Cardiac muscle cell (in vitro differentiated cells and primary cell): ENCODE measurements at regions not wholly inside any gene's neighbourhood (a gene's known extent, or its start where the extent isn't known, plus 50 kb on each side); places are given as distances from the start of the nearest gene placed in this dataset.

Experiments
- DNase-seq, 2 donors: peaks; one replicate each; pipeline versions ENCODE4 v3.0.0 to v3.0.0-alpha.2; 2010 to 2017; ENCODE audit warnings: low read depth in 1 of 2, low spot score in 1 of 2
- H3K27ac ChIP-seq: fragments of 200-600 bp; sonication (generic); 2 replicates; pipeline ENCODE4 v1.5.1; 2016
- H3K27me3 ChIP-seq: fragments of 200-600 bp; sonication (generic); 2 replicates; pipeline ENCODE4 v1.6.0; 2016; ENCODE audit warnings: control low read depth
- H3K36me3 ChIP-seq: fragments of 200-600 bp; sonication (generic); 2 replicates; pipeline ENCODE4 v1.5.1; 2016; ENCODE audit warnings: control low read depth
- H3K4me1 ChIP-seq: fragments of 200-600 bp; sonication (generic); 2 replicates; pipeline ENCODE4 v1.8.1; 2017; ENCODE audit warnings: low read depth, mild to moderate bottlenecking, mixed run types
- H3K4me3 ChIP-seq: fragments of 200-600 bp; sonication (generic); 2 replicates; pipeline ENCODE4 v1.5.1; 2016; ENCODE audit warnings: mild to moderate bottlenecking
- H3K9me3 ChIP-seq: fragments of 200-600 bp; sonication (generic); 2 replicates; pipeline ENCODE4 v1.5.1; 2017; ENCODE audit warnings: low read depth, mild to moderate bottlenecking, control low read depth
- TF ChIP-seq, protein P1 (sequence below): IDR thresholded peaks from 2 replicates; pipeline ENCODE4 v1.5.1; 2012; ENCODE audit warnings: low read depth, mild to moderate bottlenecking, low read length

DNA sequence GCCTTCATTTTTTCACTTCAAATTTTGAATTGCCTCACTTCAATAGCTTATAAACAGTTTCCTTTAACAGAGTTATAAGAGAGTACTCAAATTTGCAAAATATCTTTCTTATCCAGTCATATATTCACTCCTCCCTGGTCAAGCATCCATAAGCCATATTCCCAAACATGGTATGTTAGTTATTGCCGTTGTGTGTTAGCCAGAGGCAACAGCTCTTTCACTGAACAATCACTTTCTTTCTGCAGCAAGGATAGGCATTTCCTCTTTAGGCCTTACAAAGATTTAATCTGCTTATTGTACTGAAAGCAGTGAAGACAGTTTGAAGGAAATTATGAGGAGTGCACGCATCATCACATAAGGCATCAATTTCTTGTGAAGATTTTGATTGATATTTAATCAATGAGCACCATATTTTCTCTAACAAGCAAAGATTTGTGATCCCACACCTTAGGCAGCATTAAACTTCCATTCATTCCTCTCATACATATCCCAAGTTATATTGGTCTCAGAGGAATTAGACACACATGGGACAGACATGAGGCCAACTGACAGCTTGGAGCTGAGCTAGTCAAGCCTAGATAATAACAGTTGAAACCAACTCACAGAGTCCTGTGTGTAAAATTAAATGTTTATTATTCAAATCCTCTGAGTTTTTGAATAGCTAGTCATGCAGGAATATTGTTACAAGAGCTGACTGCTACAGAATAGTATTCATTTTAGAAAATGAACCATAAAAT is 80.0 kb upstream of the EPHA6 start:
- H3K27me3 ChIP-seq, result no peaks in the 10 kb centered on the region
- H3K4me1 ChIP-seq, result no peaks in the 10 kb centered on the region
- H3K4me3 ChIP-seq, result no peak overlapping the region
- H3K27ac ChIP-seq, result no peak overlapping the region
- DNase-seq, result no peak
- H3K36me3 ChIP-seq, result no peaks in the 10 kb centered on the region
- H3K9me3 ChIP-seq, result no peaks in the 10 kb centered on the region
- TF ChIP-seq, protein P1, sequence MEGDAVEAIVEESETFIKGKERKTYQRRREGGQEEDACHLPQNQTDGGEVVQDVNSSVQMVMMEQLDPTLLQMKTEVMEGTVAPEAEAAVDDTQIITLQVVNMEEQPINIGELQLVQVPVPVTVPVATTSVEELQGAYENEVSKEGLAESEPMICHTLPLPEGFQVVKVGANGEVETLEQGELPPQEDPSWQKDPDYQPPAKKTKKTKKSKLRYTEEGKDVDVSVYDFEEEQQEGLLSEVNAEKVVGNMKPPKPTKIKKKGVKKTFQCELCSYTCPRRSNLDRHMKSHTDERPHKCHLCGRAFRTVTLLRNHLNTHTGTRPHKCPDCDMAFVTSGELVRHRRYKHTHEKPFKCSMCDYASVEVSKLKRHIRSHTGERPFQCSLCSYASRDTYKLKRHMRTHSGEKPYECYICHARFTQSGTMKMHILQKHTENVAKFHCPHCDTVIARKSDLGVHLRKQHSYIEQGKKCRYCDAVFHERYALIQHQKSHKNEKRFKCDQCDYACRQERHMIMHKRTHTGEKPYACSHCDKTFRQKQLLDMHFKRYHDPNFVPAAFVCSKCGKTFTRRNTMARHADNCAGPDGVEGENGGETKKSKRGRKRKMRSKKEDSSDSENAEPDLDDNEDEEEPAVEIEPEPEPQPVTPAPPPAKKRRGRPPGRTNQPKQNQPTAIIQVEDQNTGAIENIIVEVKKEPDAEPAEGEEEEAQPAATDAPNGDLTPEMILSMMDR, result no peak

DNA sequence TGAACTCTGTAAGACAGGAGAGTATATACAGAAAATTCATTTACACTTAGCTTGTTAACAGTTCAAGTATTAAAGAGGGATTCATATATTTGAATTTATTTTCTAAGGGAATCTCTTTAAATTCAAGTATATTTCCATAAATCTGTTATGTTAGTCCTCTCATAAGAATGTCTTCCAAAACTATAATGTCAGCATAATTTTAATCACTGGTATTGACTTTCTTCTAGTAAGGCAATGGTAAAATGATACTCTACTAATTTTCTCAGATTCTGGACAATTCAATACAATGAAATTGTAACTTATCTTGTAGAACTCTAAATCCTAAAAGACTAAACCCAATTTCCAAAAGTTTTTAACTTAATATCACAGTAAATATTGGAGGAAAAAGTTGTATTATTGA is 66.3 kb upstream of the EPHA6 start:
- TF ChIP-seq, protein P1, result no peak
- H3K9me3 ChIP-seq, result no peaks in the 10 kb centered on the region
- no peak overlapping the region for H3K4me3 ChIP-seq
- no peaks in the 10 kb centered on the region for H3K4me1 ChIP-seq
- no peaks in the 10 kb centered on the region for H3K27me3 ChIP-seq
- DNase-seq, result no peak
- no peak overlapping the region for H3K27ac ChIP-seq
- no peaks in the 10 kb centered on the region for H3K36me3 ChIP-seq

DNA sequence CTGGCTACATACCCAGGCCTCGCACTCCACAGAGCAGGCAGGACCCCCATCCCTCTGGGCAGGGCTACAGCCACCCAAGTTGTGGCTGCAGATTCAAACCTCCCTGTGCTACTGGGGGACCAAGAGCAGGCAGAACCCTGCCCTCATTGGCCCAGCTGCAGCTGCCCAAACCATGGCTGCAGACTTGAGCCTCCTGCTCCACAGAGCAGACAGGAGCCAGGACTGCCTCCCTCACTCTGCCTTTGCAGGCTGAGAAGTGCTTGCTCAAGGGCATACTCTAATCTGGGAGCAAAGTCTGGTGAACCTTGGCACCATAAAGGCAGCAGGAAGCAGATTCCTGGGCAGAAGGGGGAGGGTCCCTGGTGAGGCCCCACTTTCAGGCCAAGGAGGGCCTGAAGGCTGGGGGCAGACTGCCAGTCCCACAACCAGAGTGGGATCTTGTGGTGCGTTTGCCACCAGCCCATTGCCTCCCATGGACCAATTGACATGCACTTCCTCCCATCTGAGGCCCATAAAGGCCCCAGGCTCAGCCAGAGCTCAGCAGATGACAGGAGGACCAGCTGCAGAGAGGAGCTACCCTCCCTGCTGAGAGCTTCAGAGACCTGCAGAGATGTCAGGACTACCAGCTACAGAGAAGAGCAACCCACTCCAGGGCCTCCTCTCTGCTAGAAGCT is 64.2 kb upstream of the EPHA6 start:
- H3K27ac ChIP-seq, result no peak overlapping the region
- H3K36me3 ChIP-seq, result no peaks in the 10 kb centered on the region
- no peak for DNase-seq
- TF ChIP-seq, protein P1, result no peak
- H3K27me3 ChIP-seq, result no peaks in the 10 kb centered on the region
- no peaks in the 10 kb centered on the region for H3K9me3 ChIP-seq
- no peaks in the 10 kb centered on the region for H3K4me1 ChIP-seq
- no peak overlapping the region for H3K4me3 ChIP-seq

DNA sequence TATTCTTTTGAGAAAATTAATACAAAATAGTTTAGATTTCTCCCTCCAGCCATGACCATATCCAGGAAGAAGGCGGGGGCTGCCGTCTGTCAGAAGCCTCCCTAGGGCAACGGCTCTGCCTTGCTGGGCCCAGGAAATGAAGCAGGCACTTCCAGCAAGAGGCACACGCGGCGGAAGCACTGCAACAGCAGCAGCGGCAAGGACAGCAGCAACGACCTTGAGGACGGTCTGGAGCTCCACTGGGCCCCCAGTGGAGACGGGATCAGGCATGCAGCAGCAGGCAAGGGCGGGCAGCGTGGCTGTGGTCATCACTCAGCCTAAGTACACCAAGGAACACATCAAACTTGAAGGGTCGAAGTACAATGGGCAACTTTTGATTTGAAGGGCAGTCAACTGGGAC is 61.3 kb upstream of the EPHA6 start:
- TF ChIP-seq, protein P1, result no peak
- DNase-seq, result no peak

DNA sequence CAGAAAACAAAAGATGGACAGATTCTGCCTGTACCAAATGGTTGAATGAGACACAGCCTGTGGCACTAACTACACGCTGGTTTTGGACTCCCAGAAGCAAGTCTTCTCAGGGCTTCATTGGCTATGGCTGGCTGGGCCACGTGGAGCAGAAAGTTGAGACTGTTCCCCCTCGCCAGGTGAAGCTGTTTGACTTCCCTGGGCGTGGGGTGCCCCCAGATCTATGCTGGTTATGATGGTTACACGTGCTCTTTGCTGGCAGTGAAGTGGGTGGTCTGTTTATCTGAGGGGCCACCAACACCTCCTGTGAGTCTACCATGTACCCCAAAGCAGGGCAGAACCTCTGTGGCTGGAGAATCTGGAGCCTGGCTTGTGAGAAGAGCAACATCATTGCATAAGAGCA is 60.3 kb upstream of the EPHA6 start:
- Histone ChIP-seq H3K27ac (no peak overlapping the region), H3K4me1 (no peaks in the 10 kb centered on the region)

More for the DNA sequence above, 61.3 kb upstream of the EPHA6 start:
- no peaks in the 10 kb centered on the region for H3K27me3 ChIP-seq
- H3K9me3 ChIP-seq, result no peaks in the 10 kb centered on the region
- no peak overlapping the region for H3K4me3 ChIP-seq
- H3K27ac ChIP-seq, result no peak overlapping the region
- no peaks in the 10 kb centered on the region for H3K4me1 ChIP-seq
- H3K36me3 ChIP-seq, result no peaks in the 10 kb centered on the region

More for the DNA sequence above, 60.3 kb upstream of the EPHA6 start:
- no peaks in the 10 kb centered on the region for H3K36me3 ChIP-seq
- no peaks in the 10 kb centered on the region for H3K27me3 ChIP-seq
- H3K4me3 ChIP-seq, result no peak overlapping the region
- TF ChIP-seq, protein P1, result no peak
- no peaks in the 10 kb centered on the region for H3K9me3 ChIP-seq
- no peak for DNase-seq
